Fibroblast of lung (primary cell): ENCODE measurements at regions not wholly inside any gene's neighbourhood (a gene's known extent, or its start where the extent isn't known, plus 50 kb on each side); places are given as distances from the start of the nearest gene placed in this dataset.

Source experiments
- DNase-seq, 2 donors: peaks; one replicate each; pipeline versions ENCODE4 v3.0.0 to v3.0.0-alpha.2; 2010; ENCODE audit warnings: low read depth in 2 of 2
- H2AFZ ChIP-seq: 2 replicates; pipeline ENCODE4 v1.5.1; 2012; ENCODE audit warnings: low read length, control low read depth, inconsistent platforms
- H3K27ac ChIP-seq: 2 replicates; pipeline ENCODE4 v1.5.1; 2011; ENCODE audit warnings: low read length, control low read depth; ENCODE audit not compliant: insufficient read depth
- H3K27me3 ChIP-seq: 2 replicates; pipeline ENCODE4 v1.5.1; 2011; ENCODE audit warnings: mild to moderate bottlenecking, low read length; ENCODE audit not compliant: control insufficient read depth, insufficient read depth
- H3K36me3 ChIP-seq: 2 replicates; pipeline ENCODE4 v1.5.1; 2011; ENCODE audit warnings: low read length; ENCODE audit not compliant: control insufficient read depth, insufficient read depth
- H3K4me1 ChIP-seq: 2 replicates; pipeline ENCODE4 v1.5.1; 2011; ENCODE audit warnings: low read length; ENCODE audit not compliant: control insufficient read depth, insufficient read depth; ENCODE audit errors: extremely low read depth
- H3K4me2 ChIP-seq: 2 replicates; pipeline ENCODE4 v1.5.1; 2011; ENCODE audit warnings: low read length, control low read depth; ENCODE audit not compliant: insufficient read depth; ENCODE audit errors: extremely low read depth
- H3K4me3 ChIP-seq, 4 experiments: fragments of 200-600 bp in 1 of 4; sonication (generic) in 1 of 4; replicated peaks in 1 of 4; 2 replicates each; pipeline ENCODE4 v1.5.1; 2011 to 2016; ENCODE audit warnings: low read length in 4 of 4, low read depth in 3 of 4, mild to moderate bottlenecking in 3 of 4, control low read depth in 2 of 4, inconsistent platforms in 1 of 4, mixed read lengths in 1 of 4; ENCODE audit not compliant: insufficient read depth in 1 of 4; ENCODE audit errors: control extremely low read depth in 1 of 4
- H3K79me2 ChIP-seq: 2 replicates; pipeline ENCODE4 v1.5.1; 2012; ENCODE audit warnings: mild to moderate bottlenecking, low read length, inconsistent platforms; ENCODE audit not compliant: control insufficient read depth, insufficient read depth
- H3K9ac ChIP-seq: 2 replicates; pipeline ENCODE4 v1.5.1; 2011; ENCODE audit warnings: mild to moderate bottlenecking, low read length, control low read depth; ENCODE audit not compliant: insufficient read depth
- H3K9me3 ChIP-seq: 2 replicates; pipeline ENCODE4 v1.5.1; 2012; ENCODE audit warnings: low read depth, low read length; ENCODE audit not compliant: control insufficient read depth, insufficient read depth
- H4K20me1 ChIP-seq: 2 replicates; pipeline ENCODE4 v1.5.1; 2011; ENCODE audit warnings: low read length; ENCODE audit not compliant: control insufficient read depth, insufficient read depth; ENCODE audit errors: extremely low read depth
- CTCF ChIP-seq, 2 donors: IDR thresholded peaks in 1 of 2; conservative IDR thresholded peaks in 1 of 2; 1 replicate in 1 of 2; 2 replicates in 1 of 2; pipeline ENCODE4 v1.5.1; 2011 to 2012; ENCODE audit warnings: low read length in 2 of 2, control low read depth in 1 of 2, inconsistent platforms in 1 of 2, low read depth in 1 of 2, mild to moderate bottlenecking in 1 of 2
- EZH2 ChIP-seq: IDR thresholded peaks from 2 replicates; pipeline ENCODE4 v1.5.1; 2012; ENCODE audit warnings: low read length, control low read depth, mild to moderate bottlenecking; ENCODE audit errors: missing control alignments

DNA sequence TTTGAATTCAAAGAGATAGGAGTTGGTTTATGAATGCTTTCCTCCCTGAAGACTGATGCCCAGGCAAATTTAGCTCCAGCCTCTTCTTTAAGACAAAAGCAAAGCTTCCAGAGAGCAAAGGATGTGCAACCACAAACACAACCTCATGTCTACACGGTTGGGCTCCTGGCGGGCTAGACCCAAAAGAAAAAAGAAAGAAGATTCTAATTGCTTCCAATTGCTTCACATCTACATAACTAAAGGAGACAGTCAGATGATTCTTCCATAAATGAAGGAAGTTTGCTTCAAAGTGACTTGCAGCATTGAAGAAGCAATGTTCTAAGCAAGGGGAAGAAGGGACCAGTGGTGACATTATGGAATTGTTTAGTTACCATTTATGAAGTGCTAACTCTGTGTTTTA is 1603.0 kb upstream of the TENM3 start:
- Histone ChIP-seq H3K4me1 (no peaks in the 10 kb centered on the region), H3K9ac (no peak overlapping the region), H4K20me1 (no peaks in the 10 kb centered on the region), H3K9me3 (no peaks in the 10 kb centered on the region), H3K4me2 (no peak overlapping the region), H3K27ac (no peak overlapping the region), H3K4me3 (no peak overlapping the region), H3K36me3 (no peaks in the 10 kb centered on the region), H3K27me3 (no peaks in the 10 kb centered on the region), H2AFZ (no peak overlapping the region), H3K79me2 (no peaks in the 10 kb centered on the region)
- no peak for TF ChIP-seq CTCF (conservative IDR thresholded peaks at IDR 0.05 in 1 of 2, IDR thresholded peaks at IDR 0.05 in 1 of 2; ENCODE audit: low read depth in 1 of 2, low read length in 2 of 2)
- TF ChIP-seq EZH2, result no peak
- DNase-seq, result no peak

- Histone ChIP-seq H4K20me1 (no peaks in the 10 kb centered on the region), H3K27me3 (no peaks in the 10 kb centered on the region), H3K36me3 (no peaks in the 10 kb centered on the region), H2AFZ (no peak overlapping the region), H3K9me3 (no peaks in the 10 kb centered on the region), H3K9ac (no peak overlapping the region), H3K4me2 (no peak overlapping the region), H3K79me2 (no peaks in the 10 kb centered on the region), H3K4me1 (no peaks in the 10 kb centered on the region), H3K4me3 (no peak overlapping the region), H3K27ac (no peak overlapping the region)
- no peak for DNase-seq
- TF ChIP-seq CTCF (conservative IDR thresholded peaks at IDR 0.05 in 1 of 2, IDR thresholded peaks at IDR 0.05 in 1 of 2; ENCODE audit: low read depth in 1 of 2, low read length in 2 of 2), result no peak
- TF ChIP-seq EZH2, result no peak
These were observed 1601.7 kb upstream of the TENM3 start for GRCh38 chr4:180641495-180641894.

- TF ChIP-seq CTCF (conservative IDR thresholded peaks at IDR 0.05 in 1 of 2, IDR thresholded peaks at IDR 0.05 in 1 of 2; ENCODE audit: low read depth in 1 of 2, low read length in 2 of 2), result no peak
- no peak for TF ChIP-seq EZH2
- no peaks in the 10 kb centered on the region for H3K9me3 ChIP-seq
- DNase-seq, result no peak
- H4K20me1 ChIP-seq, result no peaks in the 10 kb centered on the region
- no peak overlapping the region for H3K4me2 ChIP-seq
- H2AFZ ChIP-seq, result no peak overlapping the region
- no peak overlapping the region for H3K4me3 ChIP-seq
- no peaks in the 10 kb centered on the region for H3K36me3 ChIP-seq
- H3K9ac ChIP-seq, result no peak overlapping the region
- H3K27ac ChIP-seq, result no peak overlapping the region
- no peaks in the 10 kb centered on the region for H3K4me1 ChIP-seq
- H3K27me3 ChIP-seq, result no peaks in the 10 kb centered on the region
- H3K79me2 ChIP-seq, result no peaks in the 10 kb centered on the region
These were observed 1600.5 kb upstream of the TENM3 start for GRCh38 chr4:180642732-180643131.
